ENCODE measurements at regions not wholly inside any gene's neighbourhood (a gene's known extent, or its start where the extent isn't known, plus 50 kb on each side); places are given as distances from the start of the nearest gene placed in this dataset.

- peaks cover 5% of the 10 kb centered on the region for H3K9me3 Mint-ChIP-seq (ENCODE audit: low read depth)
- no peaks in the 10 kb centered on the region for H3K4me1 Mint-ChIP-seq (ENCODE audit: low read depth)
- no peaks in the 10 kb centered on the region for H3K27me3 Mint-ChIP-seq
- H3K27ac Mint-ChIP-seq = no peak overlapping the region
- H3K36me3 Mint-ChIP-seq (ENCODE audit: insufficient read depth) = peaks cover 14% of the 10 kb centered on the region
- no peak for TF ChIP-seq CTCF (IDR thresholded peaks at IDR 0.05; ENCODE audit: unreplicated experiment)
- DNase-seq (ENCODE audit: low spot score, unreplicated experiment) = no peak
- H3K4me3 Mint-ChIP-seq (ENCODE audit: low read depth) = no peak overlapping the region
Measured at GRCh38 chr11:70954471-70954870, 297.9 kb downstream of the SHANK2 start.

Small RNAs in the stretch of these regions (microRNA-seq; reads per million reads assigned to microRNA genes)
- gene MIR3664 (ENCODE audit: borderline number of aligned reads, unreplicated experiment) = 10.1 reads per million, percentile 17 among the genes with 10 or more reads in this experiment
